Aorta (tissue), 5 donors: ENCODE measurements at regions not wholly inside any gene's neighbourhood (a gene's known extent, or its start where the extent isn't known, plus 50 kb on each side); places are given as distances from the start of the nearest gene placed in this dataset.

Source experiments
- ATAC-seq: fragments of 200-7000 bp; cut with Tn5 transposase; one replicate; pipeline ENCODE4 v1.9.1; 2022; ENCODE audit warnings: moderate library complexity; ENCODE audit not compliant: low FRiP score
- DNase-seq, 2 donors: peaks; one replicate each; pipeline ENCODE4 v3.0.0-alpha.2; 2020
- H3K27ac ChIP-seq, 2 donors: one replicate each; pipeline ENCODE4 v1.5.1; 2013; ENCODE audit warnings: low read length in 2 of 2, mild to moderate bottlenecking in 2 of 2, moderate library complexity in 2 of 2, control low read depth in 1 of 2, inconsistent platforms in 1 of 2, low read depth in 1 of 2
- H3K27me3 ChIP-seq, 2 donors: one replicate each; pipeline ENCODE4 v1.6.1; 2013; ENCODE audit warnings: control low read depth in 1 of 2, low read length in 1 of 2, mild to moderate bottlenecking in 1 of 2, moderate library complexity in 1 of 2; ENCODE audit not compliant: insufficient read depth in 2 of 2, control insufficient read depth in 1 of 2
- H3K36me3 ChIP-seq, 2 donors: one replicate each; pipeline ENCODE4 v1.6.1; 2013; ENCODE audit warnings: control low read depth in 1 of 2, low read length in 1 of 2, mild to moderate bottlenecking in 1 of 2; ENCODE audit not compliant: insufficient read depth in 2 of 2, control insufficient read depth in 1 of 2
- H3K4me1 ChIP-seq, 2 donors: one replicate each; pipeline ENCODE4 v1.6.1; 2013; ENCODE audit warnings: low read length in 2 of 2, control low read depth in 1 of 2, mild to moderate bottlenecking in 1 of 2, moderate library complexity in 1 of 2; ENCODE audit not compliant: insufficient read depth in 2 of 2, control insufficient read depth in 1 of 2
- H3K4me3 ChIP-seq, 2 donors: one replicate each; pipeline ENCODE4 v1.5.1; 2013; ENCODE audit warnings: low read length in 2 of 2, control low read depth in 1 of 2, mild to moderate bottlenecking in 1 of 2
- H3K9me3 ChIP-seq: one replicate; pipeline ENCODE4 v1.6.1; 2013; ENCODE audit warnings: mild to moderate bottlenecking, low read length; ENCODE audit not compliant: control insufficient read depth
- WGBS, 2 donors: extraction: QIAGEN DNeasy Blood & Tissue Kit; methylation state at CpG; one replicate each; pipeline ENCODE4 v1.1.7; 2013; 5-methylcytosine and 5-hydroxymethylcytosine counted together
- intact Hi-C, 2 donors: fragments of 100-400 bp; cut with DNase I; formaldehyde crosslinking; loops; one replicate each; pipeline versions ENCODE4 v1.14.2 to v1.15.0; 2022
- donor health status: healthy with polysubstance abuse.
- donor health status: Bipolar disorder and iron deficiency.
- donor health status: DM: no; HTN: no; CAD: no.
- donor health status: DM: no; HTN: no; CAD: no.
- donor health status: DM: yes; HTN: yes; CAD: no.

- no peaks in the 10 kb centered on the region for H3K27me3 ChIP-seq
- no peaks in the 10 kb centered on the region for H3K4me1 ChIP-seq
- no peak overlapping the region for H3K27ac ChIP-seq
- 78% methylated on average over 6 of the region's 6 CpGs for WGBS, 2 donors
- ATAC-seq (no peak), DNase-seq (no peak)
- H3K9me3 ChIP-seq, result no peaks in the 10 kb centered on the region
- intact Hi-C loops, result no loop called here
- no peaks in the 10 kb centered on the region for H3K36me3 ChIP-seq
- no peak overlapping the region for H3K4me3 ChIP-seq
Observed at GRCh38 chr4:41318839-41319530, 62.3 kb downstream of the UCHL1 start.

GRCh38 chr4:41319553-41319952 is 62.8 kb downstream of the UCHL1 start:
- H3K36me3 ChIP-seq, result no peaks in the 10 kb centered on the region
- no peak for DNase-seq
- no peaks in the 10 kb centered on the region for H3K27me3 ChIP-seq
- no peaks in the 10 kb centered on the region for H3K4me1 ChIP-seq
- H3K9me3 ChIP-seq, result no peaks in the 10 kb centered on the region
- 72 to 73% methylated on average over 5 of the region's 5 CpGs for WGBS, 2 donors
- no peak for ATAC-seq
- no peak overlapping the region for H3K27ac ChIP-seq
- H3K4me3 ChIP-seq, result no peak overlapping the region
- intact Hi-C loops, result no loop called here

GRCh38 chr4:41320278-41320677 is 63.5 kb downstream of the UCHL1 start:
- ATAC-seq (no peak), DNase-seq (no peak)
- H3K27me3 ChIP-seq, result no peaks in the 10 kb centered on the region
- H3K9me3 ChIP-seq, result no peaks in the 10 kb centered on the region
- no peak overlapping the region for H3K27ac ChIP-seq
- 89 to 95% methylated on average over 1 of the region's 1 CpG for WGBS, 2 donors
- H3K36me3 ChIP-seq, result no peaks in the 10 kb centered on the region
- H3K4me3 ChIP-seq, result no peak overlapping the region
- H3K4me1 ChIP-seq, result no peaks in the 10 kb centered on the region
- intact Hi-C loops, result no loop called here

GRCh38 chr4:41320786-41321185 is 64.1 kb downstream of the UCHL1 start:
- WGBS, 2 donors, result 0 to 7% methylated on average over 1 of the region's 1 CpG
- no peaks in the 10 kb centered on the region for H3K27me3 ChIP-seq
- DNase-seq (no peak), ATAC-seq (no peak)
- H3K4me1 ChIP-seq, result no peaks in the 10 kb centered on the region
- intact Hi-C loops, result no loop called here
- H3K36me3 ChIP-seq, result no peaks in the 10 kb centered on the region
- no peak overlapping the region for H3K4me3 ChIP-seq
- no peaks in the 10 kb centered on the region for H3K9me3 ChIP-seq
- no peak overlapping the region for H3K27ac ChIP-seq

GRCh38 chr4:41321216-41321945 is 64.7 kb downstream of the UCHL1 start:
- intact Hi-C loops, result no loop called here
- ATAC-seq (no peak), DNase-seq (no peak)
- H3K27me3 ChIP-seq, result no peaks in the 10 kb centered on the region
- H3K4me1 ChIP-seq, result no peaks in the 10 kb centered on the region
- no peak overlapping the region for H3K27ac ChIP-seq
- H3K4me3 ChIP-seq, result no peak overlapping the region
- H3K36me3 ChIP-seq, result no peaks in the 10 kb centered on the region
- H3K9me3 ChIP-seq, result no peaks in the 10 kb centered on the region

- no peak overlapping the region for H3K4me3 ChIP-seq
- DNase-seq, result no peak
- no peaks in the 10 kb centered on the region for H3K9me3 ChIP-seq
- ATAC-seq, result no peak
- H3K4me1 ChIP-seq, result no peaks in the 10 kb centered on the region
- H3K36me3 ChIP-seq, result no peaks in the 10 kb centered on the region
- no peak overlapping the region for H3K27ac ChIP-seq
- WGBS, 2 donors, result 98 to 99% methylated on average over 4 of the region's 4 CpGs
- H3K27me3 ChIP-seq, result no peaks in the 10 kb centered on the region
- intact Hi-C loops, result no loop called here
Observed at GRCh38 chr4:41322617-41323016, 65.9 kb downstream of the UCHL1 start.

GRCh38 chr4:41323179-41323578 is 66.5 kb downstream of the UCHL1 start:
- no peak for DNase-seq
- Histone ChIP-seq H3K27ac (no peak overlapping the region), H3K36me3 (no peaks in the 10 kb centered on the region), H3K27me3 (no peaks in the 10 kb centered on the region), H3K4me3 (no peak overlapping the region), H3K4me1 (no peaks in the 10 kb centered on the region), H3K9me3 (no peaks in the 10 kb centered on the region)
- intact Hi-C loops, result no loop called here
- ATAC-seq, result no peak
- WGBS, 2 donors, result 70 to 72% methylated on average over 1 of the region's 1 CpG

- Histone ChIP-seq H3K27me3 (no peaks in the 10 kb centered on the region), H3K4me3 (no peak overlapping the region), H3K27ac (no peak overlapping the region), H3K4me1 (no peaks in the 10 kb centered on the region), H3K36me3 (no peaks in the 10 kb centered on the region), H3K9me3 (no peaks in the 10 kb centered on the region)
- intact Hi-C loops, result no loop called here
- ATAC-seq (no peak), DNase-seq (no peak)
- 96 to 98% methylated on average over 2 of the region's 2 CpGs for whole genome bisulfite sequencing, 2 donors
Observed at GRCh38 chr4:41323706-41324105, 67.0 kb downstream of the UCHL1 start.

GRCh38 chr4:41324861-41325260 is 68.1 kb downstream of the UCHL1 start:
- Histone ChIP-seq H3K9me3 (no peaks in the 10 kb centered on the region), H3K4me3 (no peak overlapping the region), H3K27me3 (no peaks in the 10 kb centered on the region), H3K27ac (no peak overlapping the region), H3K4me1 (no peaks in the 10 kb centered on the region), H3K36me3 (no peaks in the 10 kb centered on the region)
- ATAC-seq (no peak), DNase-seq (no peak)
- intact Hi-C loops, result no loop called here
- WGBS, 2 donors, result 78% methylated on average over 6 of the region's 6 CpGs
